Nephron progenitor cell (in vitro differentiated cells): ENCODE measurements at regions not wholly inside any gene's neighbourhood (a gene's known extent, or its start where the extent isn't known, plus 50 kb on each side); places are given as distances from the start of the nearest gene placed in this dataset.
"Not testable (repeated sequence)": the region's sequence is repeated elsewhere in the genome, so short reads cannot be mapped to it uniquely, and the experiment has no call there.

Source experiments
- DNase-seq: peaks from one replicate; pipeline ENCODE4 v3.0.0; 2021
- H3K27ac Mint-ChIP-seq: 2 replicates; pipeline ENCODE4 v1.8.0; 2021; ENCODE audit warnings: mild to moderate bottlenecking, moderate library complexity, mixed read lengths
- H3K27me3 Mint-ChIP-seq: 2 replicates; pipeline ENCODE4 v1.8.0; 2021; ENCODE audit warnings: mild to moderate bottlenecking, low read depth, mixed read lengths; ENCODE audit not compliant: poor library complexity
- H3K36me3 Mint-ChIP-seq: 2 replicates; pipeline ENCODE4 v1.8.0; 2021; ENCODE audit warnings: low read depth, mixed read lengths
- H3K4me1 Mint-ChIP-seq: 2 replicates; pipeline ENCODE4 v1.8.0; 2021; ENCODE audit warnings: mixed read lengths
- H3K4me3 Mint-ChIP-seq: 2 replicates; pipeline ENCODE4 v1.8.0; 2021; ENCODE audit warnings: mild to moderate bottlenecking, moderate library complexity, mixed read lengths
- H3K9me3 Mint-ChIP-seq: 2 replicates; pipeline ENCODE4 v1.8.0; 2021; ENCODE audit warnings: mild to moderate bottlenecking, moderate library complexity, mixed read lengths
- CTCF ChIP-seq: fragments of 200-600 bp; sonication (generic); IDR thresholded peaks from 2 replicates; pipeline ENCODE4 v1.5.0; 2021; ENCODE audit warnings: antibody characterized with exemption

- DNase-seq = no peak
These were observed 245.7 kb upstream of the SLC30A5 start for GRCh38 chr5:68848091-68848490.

GRCh38 chr5:68849103-68849502 is 244.7 kb upstream of the SLC30A5 start:
- peaks cover 5% of the 10 kb centered on the region for H3K9me3 Mint-ChIP-seq
- H3K4me1 Mint-ChIP-seq = peaks cover 11% of the 10 kb centered on the region
- TF ChIP-seq CTCF = no peak
- H3K36me3 Mint-ChIP-seq = no peaks in the 10 kb centered on the region
- no peak for DNase-seq
- no peaks in the 10 kb centered on the region for H3K27me3 Mint-ChIP-seq
- no peak overlapping the region for H3K27ac Mint-ChIP-seq
- no peak overlapping the region for H3K4me3 Mint-ChIP-seq

More at GRCh38 chr5:68848091-68848490, 245.7 kb upstream of the SLC30A5 start:
- Mint-ChIP-seq H3K4me1 (peaks cover 11% of the 10 kb centered on the region), H3K27ac (no peak overlapping the region), H3K36me3 (no peaks in the 10 kb centered on the region), H3K27me3 (no peaks in the 10 kb centered on the region), H3K4me3 (no peak overlapping the region), H3K9me3 (peaks cover 5% of the 10 kb centered on the region)
- no peak for TF ChIP-seq CTCF

- TF ChIP-seq CTCF = no peak
- Mint-ChIP-seq H3K4me3 (no peak overlapping the region), H3K27me3 (no peaks in the 10 kb centered on the region), H3K36me3 (no peaks in the 10 kb centered on the region), H3K27ac (no peak overlapping the region), H3K4me1 (peaks cover 11% of the 10 kb centered on the region), H3K9me3 (peaks cover 5% of the 10 kb centered on the region)
- DNase-seq = no peak
These were observed 243.9 kb upstream of the SLC30A5 start for GRCh38 chr5:68849906-68850305.

- H3K27me3 Mint-ChIP-seq = peaks cover 7% of the 10 kb centered on the region
- H3K27ac Mint-ChIP-seq = no peak overlapping the region
- no peak for DNase-seq
- H3K36me3 Mint-ChIP-seq = peaks cover 19% of the 10 kb centered on the region
- no peak overlapping the region for H3K4me3 Mint-ChIP-seq
- peaks cover 49% of the 10 kb centered on the region for H3K9me3 Mint-ChIP-seq
- H3K4me1 Mint-ChIP-seq = no peaks in the 10 kb centered on the region
- no peak for TF ChIP-seq CTCF
These were observed 232.7 kb upstream of the SLC30A5 start for GRCh38 chr5:68861099-68861498.

- H3K9me3 Mint-ChIP-seq = peaks cover 49% of the 10 kb centered on the region
- H3K27me3 Mint-ChIP-seq = peaks cover 7% of the 10 kb centered on the region
- H3K27ac Mint-ChIP-seq = no peak overlapping the region
- no peaks in the 10 kb centered on the region for H3K4me1 Mint-ChIP-seq
- TF ChIP-seq CTCF = no peak
- H3K4me3 Mint-ChIP-seq = no peak overlapping the region
- peaks cover 15% of the 10 kb centered on the region for H3K36me3 Mint-ChIP-seq
- DNase-seq = no peak
These were observed 231.3 kb upstream of the SLC30A5 start for GRCh38 chr5:68862560-68862959.

GRCh38 chr5:68865192-68865591 is 228.6 kb upstream of the SLC30A5 start:
- DNase-seq, H3K4me1 Mint-ChIP-seq, H3K27me3 Mint-ChIP-seq, H3K4me3 Mint-ChIP-seq, H3K27ac Mint-ChIP-seq: not testable (repeated sequence)
- Mint-ChIP-seq H3K9me3 (peaks cover 39% of the 10 kb centered on the region), H3K36me3 (peaks cover 15% of the 10 kb centered on the region)
